K562 (cell line): ENCODE measurements at regions not wholly inside any gene's neighbourhood (a gene's known extent, or its start where the extent isn't known, plus 50 kb on each side); places are given as distances from the start of the nearest gene placed in this dataset.

Experiments used
- COPS2 ChIP-seq: fragments of 450-650 bp; conservative IDR thresholded peaks from 2 replicates; pipeline ENCODE4 v1.6.1; 2016; ENCODE audit warnings: mild to moderate bottlenecking, moderate library complexity
- MTA1 ChIP-seq: fragments of 450-650 bp; IDR thresholded peaks from 2 replicates; pipeline ENCODE4 v1.6.1; 2017; ENCODE audit warnings: borderline replicate concordance
- RBM14 ChIP-seq: fragments of 200-400 bp; formaldehyde crosslinking; IDR thresholded peaks from 2 replicates; pipeline ENCODE4 v1.6.1; 2018; ENCODE audit warnings: low read depth, mild to moderate bottlenecking, low read length, moderate library complexity, borderline replicate concordance; ENCODE audit not compliant: insufficient read depth
- RFX5 ChIP-seq: IDR thresholded peaks from 2 replicates; pipeline ENCODE4 v1.6.1; 2011; ENCODE audit warnings: low read depth, mild to moderate bottlenecking, improper control_type of control experiment, low read length
- SREBF1 ChIP-seq: fragments of 150-350 bp; IDR thresholded peaks from 2 replicates; pipeline ENCODE4 v1.6.1; 2014; ENCODE audit warnings: antibody characterized with exemption, low read depth, low read length, borderline replicate concordance
- TF ChIP-seq, protein P1 (sequence below), 2 experiments: fragments of 450-650 bp in 1 of 2; sonication (generic) in 1 of 2; formaldehyde crosslinking in 1 of 2; IDR thresholded peaks; 2 replicates each; pipeline versions ENCODE4 v1.7.1 to v1.9.0; 2016 to 2022; ENCODE audit warnings: inconsistent platforms in 1 of 2, mild to moderate bottlenecking in 1 of 2, missing genetic modification reagents in 1 of 2
- TF ChIP-seq, protein P2 (sequence below), 2 experiments: fragments of 450-650 bp; IDR thresholded peaks; 2 replicates each; pipeline ENCODE4 v1.6.1; 2016; ENCODE audit warnings: mild to moderate bottlenecking in 2 of 2, borderline replicate concordance in 1 of 2, low read depth in 1 of 2, moderate library complexity in 1 of 2
- TF ChIP-seq, protein P3 (sequence below): IDR thresholded peaks from 2 replicates; pipeline ENCODE4 v1.6.1; 2012; ENCODE audit warnings: low read depth, low read length, improper control_type of control experiment, borderline replicate concordance

DNA sequence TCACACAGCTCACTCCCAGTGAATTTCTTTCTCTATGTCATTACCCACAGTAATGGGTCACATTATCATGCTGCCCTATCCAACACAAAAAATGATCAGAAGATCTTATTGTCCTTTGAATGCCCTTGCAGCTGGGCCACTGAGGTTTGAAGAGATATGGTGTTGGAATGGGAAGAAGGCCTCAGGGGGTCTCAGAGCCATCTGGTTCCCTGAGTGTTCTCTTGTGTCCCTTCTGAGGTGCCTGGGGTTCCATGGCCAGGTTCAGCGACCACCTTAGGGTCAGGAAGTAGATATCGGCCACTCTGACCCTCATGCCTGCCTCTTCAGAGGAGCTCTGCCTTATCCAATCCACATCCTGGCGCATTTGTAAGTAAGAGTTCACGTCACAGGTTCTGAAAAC, 232.3 kb downstream of the TJP1 start (continued):
- TF ChIP-seq, protein P1, sequence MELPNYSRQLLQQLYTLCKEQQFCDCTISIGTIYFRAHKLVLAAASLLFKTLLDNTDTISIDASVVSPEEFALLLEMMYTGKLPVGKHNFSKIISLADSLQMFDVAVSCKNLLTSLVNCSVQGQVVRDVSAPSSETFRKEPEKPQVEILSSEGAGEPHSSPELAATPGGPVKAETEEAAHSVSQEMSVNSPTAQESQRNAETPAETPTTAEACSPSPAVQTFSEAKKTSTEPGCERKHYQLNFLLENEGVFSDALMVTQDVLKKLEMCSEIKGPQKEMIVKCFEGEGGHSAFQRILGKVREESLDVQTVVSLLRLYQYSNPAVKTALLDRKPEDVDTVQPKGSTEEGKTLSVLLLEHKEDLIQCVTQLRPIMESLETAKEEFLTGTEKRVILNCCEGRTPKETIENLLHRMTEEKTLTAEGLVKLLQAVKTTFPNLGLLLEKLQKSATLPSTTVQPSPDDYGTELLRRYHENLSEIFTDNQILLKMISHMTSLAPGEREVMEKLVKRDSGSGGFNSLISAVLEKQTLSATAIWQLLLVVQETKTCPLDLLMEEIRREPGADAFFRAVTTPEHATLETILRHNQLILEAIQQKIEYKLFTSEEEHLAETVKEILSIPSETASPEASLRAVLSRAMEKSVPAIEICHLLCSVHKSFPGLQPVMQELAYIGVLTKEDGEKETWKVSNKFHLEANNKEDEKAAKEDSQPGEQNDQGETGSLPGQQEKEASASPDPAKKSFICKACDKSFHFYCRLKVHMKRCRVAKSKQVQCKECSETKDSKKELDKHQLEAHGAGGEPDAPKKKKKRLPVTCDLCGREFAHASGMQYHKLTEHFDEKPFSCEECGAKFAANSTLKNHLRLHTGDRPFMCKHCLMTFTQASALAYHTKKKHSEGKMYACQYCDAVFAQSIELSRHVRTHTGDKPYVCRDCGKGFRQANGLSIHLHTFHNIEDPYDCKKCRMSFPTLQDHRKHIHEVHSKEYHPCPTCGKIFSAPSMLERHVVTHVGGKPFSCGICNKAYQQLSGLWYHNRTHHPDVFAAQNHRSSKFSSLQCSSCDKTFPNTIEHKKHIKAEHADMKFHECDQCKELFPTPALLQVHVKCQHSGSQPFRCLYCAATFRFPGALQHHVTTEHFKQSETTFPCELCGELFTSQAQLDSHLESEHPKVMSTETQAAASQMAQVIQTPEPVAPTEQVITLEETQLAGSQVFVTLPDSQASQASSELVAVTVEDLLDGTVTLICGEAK (IDR thresholded peaks at IDR 0.05) = no peak
- TF ChIP-seq, protein P1 (CRISPR knock-in tag; IDR thresholded peaks at IDR 0.05) = no peak
- TF ChIP-seq, protein P2, sequence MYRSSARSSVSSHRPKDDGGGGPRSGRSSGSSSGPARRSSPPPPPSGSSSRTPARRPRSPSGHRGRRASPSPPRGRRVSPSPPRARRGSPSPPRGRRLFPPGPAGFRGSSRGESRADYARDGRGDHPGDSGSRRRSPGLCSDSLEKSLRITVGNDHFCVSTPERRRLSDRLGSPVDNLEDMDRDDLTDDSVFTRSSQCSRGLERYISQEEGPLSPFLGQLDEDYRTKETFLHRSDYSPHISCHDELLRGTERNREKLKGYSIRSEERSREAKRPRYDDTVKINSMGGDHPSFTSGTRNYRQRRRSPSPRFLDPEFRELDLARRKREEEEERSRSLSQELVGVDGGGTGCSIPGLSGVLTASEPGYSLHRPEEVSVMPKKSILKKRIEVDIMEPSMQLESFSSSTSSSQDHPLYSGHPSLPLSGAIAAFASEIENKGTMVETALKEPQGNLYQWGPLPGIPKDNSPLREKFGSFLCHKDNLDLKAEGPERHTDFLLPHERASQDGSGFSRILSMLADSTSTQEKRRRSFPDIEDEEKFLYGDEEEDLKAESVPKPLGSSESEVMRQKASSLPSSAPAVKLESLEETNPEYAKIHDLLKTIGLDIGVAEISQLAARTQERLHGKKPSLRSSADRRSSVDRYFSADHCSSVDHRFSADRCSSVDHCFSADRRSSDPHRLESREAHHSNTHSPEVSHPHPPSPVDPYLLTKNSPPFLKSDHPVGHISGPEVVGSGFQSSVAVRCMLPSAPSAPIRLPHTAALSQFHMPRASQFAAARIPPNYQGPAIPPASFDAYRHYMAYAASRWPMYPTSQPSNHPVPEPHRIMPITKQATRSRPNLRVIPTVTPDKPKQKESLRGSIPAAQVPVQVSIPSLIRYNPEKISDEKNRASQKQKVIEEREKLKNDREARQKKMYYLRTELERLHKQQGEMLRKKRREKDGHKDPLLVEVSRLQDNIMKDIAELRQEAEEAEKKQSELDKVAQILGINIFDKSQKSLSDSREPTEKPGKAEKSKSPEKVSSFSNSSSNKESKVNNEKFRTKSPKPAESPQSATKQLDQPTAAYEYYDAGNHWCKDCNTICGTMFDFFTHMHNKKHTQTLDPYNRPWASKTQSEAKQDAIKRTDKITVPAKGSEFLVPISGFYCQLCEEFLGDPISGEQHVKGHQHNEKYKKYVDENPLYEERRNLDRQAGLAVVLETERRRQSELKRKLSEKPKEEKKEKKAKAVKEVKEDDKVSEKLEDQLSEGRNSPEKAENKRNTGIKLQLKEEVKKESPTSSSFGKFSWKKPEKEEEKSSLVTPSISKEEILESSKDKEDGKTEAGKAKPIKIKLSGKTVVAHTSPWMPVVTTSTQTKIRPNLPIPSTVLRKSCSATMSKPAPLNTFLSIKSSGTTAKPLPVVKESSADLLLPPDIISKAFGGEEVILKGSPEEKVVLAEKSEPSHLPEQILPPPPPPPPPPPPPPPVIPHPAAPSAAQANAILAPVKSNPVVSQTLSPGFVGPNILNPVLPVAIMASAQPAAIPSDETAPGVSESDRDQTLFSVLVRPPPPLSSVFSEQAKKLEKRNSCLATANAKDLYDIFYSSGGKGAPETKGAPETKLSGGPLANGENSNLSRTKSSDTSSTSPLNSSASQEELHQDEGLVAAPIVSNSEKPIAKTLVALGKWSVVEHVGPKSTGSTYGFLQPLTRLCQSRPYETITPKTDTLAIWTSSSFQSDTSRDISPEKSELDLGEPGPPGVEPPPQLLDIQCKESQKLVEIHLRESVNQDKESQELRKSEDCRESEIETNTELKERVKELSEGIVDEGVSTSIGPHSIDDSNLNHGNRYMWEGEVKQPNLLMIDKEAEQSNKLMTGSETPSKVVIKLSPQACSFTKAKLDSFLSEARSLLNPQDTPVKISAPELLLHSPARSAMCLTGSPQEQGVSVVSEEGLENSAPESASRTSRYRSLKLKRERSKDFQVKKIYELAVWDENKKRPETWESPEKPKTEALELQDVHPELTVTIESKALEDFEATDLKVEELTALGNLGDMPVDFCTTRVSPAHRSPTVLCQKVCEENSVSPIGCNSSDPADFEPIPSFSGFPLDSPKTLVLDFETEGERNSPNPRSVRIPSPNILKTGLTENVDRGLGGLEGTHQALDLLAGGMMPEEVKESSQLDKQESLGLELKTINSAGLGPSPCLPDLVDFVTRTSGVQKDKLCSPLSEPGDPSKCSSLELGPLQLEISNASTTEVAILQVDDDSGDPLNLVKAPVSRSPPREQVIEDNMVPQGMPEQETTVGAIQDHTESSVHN (IDR thresholded peaks at IDR 0.05; ENCODE audit: borderline replicate concordance in 1 of 2, low read depth in 1 of 2) = no peak
- TF ChIP-seq COPS2 = no peak
- no peak for TF ChIP-seq MTA1
- TF ChIP-seq RBM14 = no peak
- TF ChIP-seq RFX5 = no peak
- no peak for TF ChIP-seq SREBF1
- TF ChIP-seq, protein P3, sequence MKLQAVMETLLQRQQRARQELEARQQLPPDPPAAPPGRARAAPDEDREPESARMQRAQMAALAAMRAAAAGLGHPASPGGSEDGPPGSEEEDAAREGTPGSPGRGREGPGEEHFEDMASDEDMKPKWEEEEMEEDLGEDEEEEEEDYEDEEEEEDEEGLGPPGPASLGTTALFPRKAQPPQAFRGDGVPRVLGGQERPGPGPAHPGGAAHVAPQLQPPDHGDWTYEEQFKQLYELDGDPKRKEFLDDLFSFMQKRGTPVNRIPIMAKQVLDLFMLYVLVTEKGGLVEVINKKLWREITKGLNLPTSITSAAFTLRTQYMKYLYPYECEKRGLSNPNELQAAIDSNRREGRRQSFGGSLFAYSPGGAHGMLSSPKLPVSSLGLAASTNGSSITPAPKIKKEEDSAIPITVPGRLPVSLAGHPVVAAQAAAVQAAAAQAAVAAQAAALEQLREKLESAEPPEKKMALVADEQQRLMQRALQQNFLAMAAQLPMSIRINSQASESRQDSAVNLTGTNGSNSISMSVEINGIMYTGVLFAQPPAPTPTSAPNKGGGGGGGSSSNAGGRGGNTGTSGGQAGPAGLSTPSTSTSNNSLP = no peak
